ENCODE measurements at regions not wholly inside any gene's neighbourhood (a gene's known extent, or its start where the extent isn't known, plus 50 kb on each side); places are given as distances from the start of the nearest gene placed in this dataset.

GRCh38 chr2:2748399-2749205 lies 417.5 kb upstream of the MYT1L start:
- DNase-seq (ENCODE audit: insufficient read length, low spot score) (no peak), FAIRE-seq (no peak)
- TF ChIP-seq CTCF (IDR thresholded peaks at IDR 0.05; ENCODE audit: insufficient read depth, missing control alignments): no peak

GRCh38 chr2:2747797-2748301 lies 416.8 kb upstream of the MYT1L start:
- no peak for DNase-seq (ENCODE audit: insufficient read length, low spot score)
- FAIRE-seq: no peak
- TF ChIP-seq CTCF (IDR thresholded peaks at IDR 0.05; ENCODE audit: insufficient read depth, missing control alignments): no peak

- no peak for DNase-seq (ENCODE audit: insufficient read length, low spot score)
- FAIRE-seq: no peak
- no peak for TF ChIP-seq CTCF (IDR thresholded peaks at IDR 0.05; ENCODE audit: insufficient read depth, missing control alignments)
Observed at GRCh38 chr2:2746731-2747130, 415.7 kb upstream of the MYT1L start.

GRCh38 chr2:2744958-2745715 lies 414.1 kb upstream of the MYT1L start:
- TF ChIP-seq CTCF (IDR thresholded peaks at IDR 0.05; ENCODE audit: insufficient read depth, missing control alignments): no peak
- no peak for FAIRE-seq
- DNase-seq (ENCODE audit: insufficient read length, low spot score): no peak

- DNase-seq (ENCODE audit: insufficient read length, low spot score): no peak
- no peak for FAIRE-seq
- TF ChIP-seq CTCF (IDR thresholded peaks at IDR 0.05; ENCODE audit: insufficient read depth, missing control alignments): no peak
Observed at GRCh38 chr2:2744107-2744506, 413.0 kb upstream of the MYT1L start.

GRCh38 chr2:2743164-2743571 lies 412.1 kb upstream of the MYT1L start:
- FAIRE-seq (no peak), DNase-seq (ENCODE audit: insufficient read length, low spot score) (no peak)
- TF ChIP-seq CTCF (IDR thresholded peaks at IDR 0.05; ENCODE audit: insufficient read depth, missing control alignments): no peak

Measured in D721Med (cell line).